HG02759 (cell line): ENCODE measurements at regions not wholly inside any gene's neighbourhood (a gene's known extent, or its start where the extent isn't known, plus 50 kb on each side); places are given as distances from the start of the nearest gene placed in this dataset.

Source experiments
- ATAC-seq: cut with Tn5 transposase; IDR thresholded peaks from one replicate; pipeline ENCODE4 v1.9.1; 2021; ENCODE audit warnings: mild to moderate bottlenecking, moderate library complexity; ENCODE audit not compliant: unreplicated experiment

- ATAC-seq: no peak
Observed at GRCh38 chr2:145257931-145258330, 738.0 kb upstream of the ZEB2 start.

- ATAC-seq: no peak
Observed at GRCh38 chr2:145256551-145256950, 736.6 kb upstream of the ZEB2 start.

- no peak for ATAC-seq
Observed at GRCh38 chr2:145254291-145254690, 734.4 kb upstream of the ZEB2 start.

DNA sequence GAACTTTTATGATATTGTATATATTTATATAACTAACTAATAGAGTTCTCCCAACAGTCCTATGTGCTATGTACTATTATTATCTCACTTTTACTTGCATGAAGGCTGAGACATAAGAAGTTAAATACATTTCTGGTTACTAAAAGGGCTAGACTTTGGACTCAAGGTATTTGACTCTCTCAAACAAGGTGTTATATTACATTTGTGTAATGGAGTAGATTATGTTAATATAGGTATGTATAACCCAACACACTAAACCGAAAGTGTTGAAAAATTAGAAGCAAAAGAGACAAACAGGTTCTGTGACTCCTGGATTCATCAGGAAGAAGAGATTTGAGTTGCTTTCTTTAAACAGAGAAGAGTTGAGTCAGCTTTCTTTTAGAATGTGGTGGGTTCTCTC lies 733.6 kb upstream of the ZEB2 start:
- no peak for ATAC-seq

- no peak for ATAC-seq
Observed at GRCh38 chr2:145245268-145245870, 725.5 kb upstream of the ZEB2 start.

GRCh38 chr2:145235312-145235711 lies 715.4 kb upstream of the ZEB2 start:
- no peak for ATAC-seq

GRCh38 chr2:145230546-145230945 lies 710.6 kb upstream of the ZEB2 start:
- ATAC-seq: no peak

DNA sequence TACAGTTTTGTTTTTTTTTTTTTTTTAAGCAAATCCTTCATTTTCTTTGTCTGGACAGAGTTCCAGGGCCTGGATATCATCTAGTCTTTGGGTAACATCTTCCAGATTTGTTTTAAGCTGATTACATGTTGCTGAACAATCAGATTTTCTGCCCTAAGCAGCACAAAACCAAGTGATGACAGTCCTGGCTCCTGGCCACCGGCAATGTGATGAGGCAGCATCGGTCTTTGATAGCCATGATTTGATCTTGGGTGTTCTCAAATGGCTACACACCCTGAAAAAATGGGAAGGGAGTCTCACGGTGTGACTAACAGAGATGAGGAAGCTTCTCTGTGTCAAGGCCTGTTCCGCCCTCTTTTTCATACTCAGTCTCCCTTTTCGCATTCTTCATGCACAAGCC lies 708.6 kb upstream of the ZEB2 start:
- no peak for ATAC-seq

GRCh38 chr2:145226901-145227300 lies 707.0 kb upstream of the ZEB2 start:
- ATAC-seq: no peak

DNA sequence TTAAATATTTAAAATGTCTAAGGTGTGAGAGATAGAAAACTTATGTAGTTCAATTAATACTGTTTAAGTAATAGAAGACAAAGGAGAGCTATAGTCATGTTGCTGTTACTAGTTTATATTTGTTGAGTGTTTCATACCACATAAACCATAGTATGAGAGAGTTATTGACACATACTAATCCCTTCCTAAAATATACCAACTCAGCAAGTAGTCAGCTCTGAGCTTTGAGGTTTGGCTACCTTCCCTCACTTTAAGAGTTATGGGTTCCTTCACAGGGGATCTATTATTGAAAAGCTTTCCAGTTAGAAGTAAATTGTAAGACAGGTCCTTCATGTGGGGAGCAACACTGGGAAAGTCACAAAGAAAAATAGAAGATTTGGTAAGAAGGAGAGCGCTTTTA lies 701.6 kb upstream of the ZEB2 start:
- ATAC-seq: no peak

- no peak for ATAC-seq
Observed at GRCh38 chr2:145221032-145221431, 701.1 kb upstream of the ZEB2 start.

- no peak for ATAC-seq
Observed at GRCh38 chr2:145220496-145220895, 700.6 kb upstream of the ZEB2 start.

GRCh38 chr2:145207884-145208283 lies 688.0 kb upstream of the ZEB2 start:
- no peak for ATAC-seq

- ATAC-seq: no peak
Observed at GRCh38 chr2:145206496-145207281, 686.8 kb upstream of the ZEB2 start.

GRCh38 chr2:145203891-145204290 lies 684.0 kb upstream of the ZEB2 start:
- ATAC-seq: no peak

- no peak for ATAC-seq
Observed at GRCh38 chr2:145199827-145200706, 680.1 kb upstream of the ZEB2 start.

DNA sequence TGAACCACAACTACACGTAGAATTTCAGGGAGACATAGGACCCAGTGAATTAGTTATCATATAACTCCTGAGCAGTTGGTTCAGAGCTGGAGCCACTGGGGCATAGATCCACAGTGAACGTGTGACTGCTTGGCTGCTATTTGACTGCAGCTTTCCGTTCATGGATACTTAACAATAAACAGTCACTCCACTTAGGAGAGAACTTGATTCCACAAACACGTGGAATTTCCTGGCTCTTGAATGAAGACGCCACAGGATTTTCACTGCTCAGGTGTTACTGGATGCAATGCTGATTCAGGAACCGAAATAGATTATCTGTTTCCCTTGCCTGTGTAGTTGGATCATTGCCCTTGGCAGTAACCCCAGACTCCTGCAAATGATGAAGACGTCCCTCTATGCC lies 679.1 kb upstream of the ZEB2 start:
- ATAC-seq: no peak

DNA sequence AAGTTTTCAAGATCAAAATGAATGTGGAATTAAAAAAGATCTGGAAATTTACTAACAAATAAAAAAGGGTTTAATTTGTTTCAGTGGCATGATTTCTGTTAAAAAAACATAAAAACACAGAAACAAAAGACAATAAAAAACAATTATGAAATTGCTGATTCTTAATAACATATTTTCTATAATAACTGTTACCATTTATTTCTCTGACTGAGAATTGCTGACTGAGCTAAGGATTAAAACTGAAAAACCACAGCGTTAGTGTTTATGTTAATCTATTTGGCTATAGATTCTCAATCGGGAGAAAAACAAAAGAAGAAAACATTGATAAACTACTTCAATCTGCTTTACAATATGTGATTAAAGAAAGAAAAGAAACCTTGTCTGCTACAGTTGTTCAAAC lies 678.6 kb upstream of the ZEB2 start:
- no peak for ATAC-seq

- no peak for ATAC-seq
Observed at GRCh38 chr2:145197944-145198343, 678.0 kb upstream of the ZEB2 start.

DNA sequence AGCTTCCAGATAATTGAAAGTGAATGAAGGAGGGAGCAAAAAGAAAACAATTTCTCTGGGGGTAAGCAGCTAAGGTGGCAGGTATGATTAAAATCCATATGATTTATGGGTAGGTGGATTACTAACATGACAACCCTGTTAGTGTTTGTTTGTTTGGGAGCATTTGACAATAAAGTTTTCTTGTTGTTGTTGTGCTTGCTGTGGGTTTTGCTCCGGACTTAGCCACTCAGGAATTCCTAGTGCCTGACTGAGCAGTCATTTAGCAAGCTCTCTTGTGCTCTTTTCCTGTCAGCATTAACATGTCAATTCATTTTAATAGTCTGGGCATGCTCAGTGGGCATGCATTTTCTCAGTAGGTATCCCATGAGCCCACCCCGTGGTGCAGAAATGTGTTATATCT lies 674.8 kb upstream of the ZEB2 start:
- no peak for ATAC-seq

GRCh38 chr2:145190031-145190703 lies 670.2 kb upstream of the ZEB2 start:
- ATAC-seq: no peak
